Fibroblast of skin of right quadriceps (primary cell): ENCODE measurements at regions not wholly inside any gene's neighbourhood (a gene's known extent, or its start where the extent isn't known, plus 50 kb on each side); places are given as distances from the start of the nearest gene placed in this dataset.

Experiments
- DNase-seq: peaks from one replicate; pipeline ENCODE4 v3.0.0-alpha.2; 2013

- no peak for DNase-seq
Observed at GRCh38 chr1:59098655-59099054, 198.2 kb upstream of the FGGY start.

- DNase-seq: peak; percentile 64
Observed at GRCh38 chr1:59100708-59101374, 196.1 kb upstream of the FGGY start.

- DNase-seq: no peak
Observed at GRCh38 chr1:59101518-59101917, 195.4 kb upstream of the FGGY start.

GRCh38 chr1:59103457-59103856 lies 193.4 kb upstream of the FGGY start:
- DNase-seq: no peak

GRCh38 chr1:59104191-59104760 lies 192.6 kb upstream of the FGGY start:
- no peak for DNase-seq

- DNase-seq: no peak
Observed at GRCh38 chr1:59105548-59106507, 191.1 kb upstream of the FGGY start.

GRCh38 chr1:59107516-59107915 lies 189.4 kb upstream of the FGGY start:
- DNase-seq: no peak

- no peak for DNase-seq
Observed at GRCh38 chr1:59107916-59108315, 189.0 kb upstream of the FGGY start.

- DNase-seq: no peak
Observed at GRCh38 chr1:59108481-59109317, 188.2 kb upstream of the FGGY start.

- no peak for DNase-seq
Observed at GRCh38 chr1:59110271-59110670, 186.6 kb upstream of the FGGY start.

GRCh38 chr1:59113876-59114457 lies 182.9 kb upstream of the FGGY start:
- DNase-seq: no peak

- no peak for DNase-seq
Observed at GRCh38 chr1:59115865-59116264, 181.0 kb upstream of the FGGY start.

GRCh38 chr1:59116920-59117542 lies 179.9 kb upstream of the FGGY start:
- peak; percentile 70 for DNase-seq

GRCh38 chr1:59122527-59122926 lies 174.4 kb upstream of the FGGY start:
- no peak for DNase-seq

- DNase-seq: peak; percentile 79
Observed at GRCh38 chr1:59123081-59123681, 173.7 kb upstream of the FGGY start.

GRCh38 chr1:59124166-59124565 lies 172.7 kb upstream of the FGGY start:
- peak; percentile 49 for DNase-seq

- no peak for DNase-seq
Observed at GRCh38 chr1:59125154-59125553, 171.7 kb upstream of the FGGY start.

- DNase-seq: peak; percentile 46
Observed at GRCh38 chr1:59125676-59126320, 171.1 kb upstream of the FGGY start.

GRCh38 chr1:59126366-59126765 lies 170.5 kb upstream of the FGGY start:
- peak; percentile 36 for DNase-seq

- peak; percentile 88 for DNase-seq
Observed at GRCh38 chr1:59128239-59128736, 168.6 kb upstream of the FGGY start.

GRCh38 chr1:59128784-59129227 lies 168.1 kb upstream of the FGGY start:
- DNase-seq: peak; percentile 86
